ENCODE measurements at regions not wholly inside any gene's neighbourhood (a gene's known extent, or its start where the extent isn't known, plus 50 kb on each side); places are given as distances from the start of the nearest gene placed in this dataset.

DNA sequence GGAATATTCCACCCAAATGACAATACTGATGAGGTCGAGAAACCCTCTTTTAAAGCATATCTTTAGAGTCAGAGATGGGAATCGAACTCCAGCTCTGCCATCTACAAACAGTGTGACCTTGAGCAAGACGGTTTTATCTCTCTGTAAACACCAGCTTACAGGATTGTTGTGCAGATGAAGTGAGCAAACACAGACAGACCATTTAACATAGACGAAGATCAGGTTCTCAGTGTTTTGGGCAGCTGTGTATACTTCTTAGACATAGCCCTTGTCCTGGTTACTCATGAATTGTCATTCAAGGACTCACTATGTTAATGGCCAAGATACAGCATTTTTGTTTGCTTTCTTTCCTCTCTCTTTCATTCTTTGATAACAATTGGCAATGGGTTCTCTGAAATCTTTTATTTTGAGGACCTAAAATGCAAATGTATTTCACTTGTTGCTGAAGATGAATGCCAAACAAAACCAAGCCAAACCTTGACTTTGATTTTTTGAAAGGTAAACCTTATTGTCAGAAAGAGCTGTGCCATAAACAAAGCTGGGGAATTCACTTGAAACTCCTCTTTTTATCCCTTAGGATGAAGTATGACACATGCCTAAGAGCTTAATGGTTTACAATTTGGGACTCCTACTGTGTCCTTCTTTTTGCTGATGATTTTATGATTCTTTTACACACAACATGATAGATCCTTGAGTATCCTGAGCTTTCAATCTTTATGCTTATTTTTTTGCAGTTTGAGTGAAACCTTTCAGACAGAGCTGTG is 250.0 kb upstream of the PDZRN3 start:
- POLR2A ChIA-PET: interaction anchor here (0.7 kb wide), 1 partner anchor 342 kb away, joined by 3 read pairs; no protein-coding TSS in a partner anchor
- Histone ChIP-seq H3K4me2 (ENCODE audit: control insufficient read depth, insufficient read depth) (no peak overlapping the region), H3K79me2 (ENCODE audit: control insufficient read depth, insufficient read depth, low read length) (no peaks in the 10 kb centered on the region), H4K20me1 (ENCODE audit: control insufficient read depth, insufficient read depth) (no peaks in the 10 kb centered on the region), H3K4me1 (ENCODE audit: control insufficient read depth, insufficient read depth, low read length) (no peaks in the 10 kb centered on the region), H3K9me3 (replicated peaks; ENCODE audit: control insufficient read depth, insufficient read depth, low read length) (no peaks in the 10 kb centered on the region), H2AFZ (ENCODE audit: control insufficient read depth, low read depth, low read length) (no peak overlapping the region), H3K9ac (ENCODE audit: control insufficient read depth, insufficient read depth, low read length) (no peak overlapping the region), H3K27ac (ENCODE audit: control insufficient read depth, insufficient read depth) (no peak overlapping the region), H3K27me3 (replicated peaks in 1 of 2; ENCODE audit: control insufficient read depth in 2 of 2, insufficient read depth in 2 of 2, low read length in 1 of 2) (no peaks in the 10 kb centered on the region), H3K4me3 (no peak overlapping the region), H3K36me3 (ENCODE audit: control insufficient read depth in 2 of 2, insufficient read depth in 2 of 2, low read length in 1 of 2) (no peaks in the 10 kb centered on the region)
- SMC1A ChIA-PET (ENCODE audit: uncharacterized antibody, unreplicated experiment): no interaction called here
- ATAC-seq (no peak), DNase-seq (ENCODE audit: low read depth, low spot score) (no peak), FAIRE-seq (no peak)
- 0% methylated on average over 4 of the region's 4 CpGs for WGBS (ENCODE audit: insufficient coverage, insufficient replicate concordance, low lambda C conversion rate, missing lambda C conversion rate)
- no TSS peak for BruUV-seq (replicated peaks)
- in situ Hi-C loops (cut with MboI) (no loop called here), intact Hi-C loops (cut with micrococcal nuclease; ENCODE audit: unreplicated experiment) (no loop called here)
- TF ChIP-seq, protein P1, sequence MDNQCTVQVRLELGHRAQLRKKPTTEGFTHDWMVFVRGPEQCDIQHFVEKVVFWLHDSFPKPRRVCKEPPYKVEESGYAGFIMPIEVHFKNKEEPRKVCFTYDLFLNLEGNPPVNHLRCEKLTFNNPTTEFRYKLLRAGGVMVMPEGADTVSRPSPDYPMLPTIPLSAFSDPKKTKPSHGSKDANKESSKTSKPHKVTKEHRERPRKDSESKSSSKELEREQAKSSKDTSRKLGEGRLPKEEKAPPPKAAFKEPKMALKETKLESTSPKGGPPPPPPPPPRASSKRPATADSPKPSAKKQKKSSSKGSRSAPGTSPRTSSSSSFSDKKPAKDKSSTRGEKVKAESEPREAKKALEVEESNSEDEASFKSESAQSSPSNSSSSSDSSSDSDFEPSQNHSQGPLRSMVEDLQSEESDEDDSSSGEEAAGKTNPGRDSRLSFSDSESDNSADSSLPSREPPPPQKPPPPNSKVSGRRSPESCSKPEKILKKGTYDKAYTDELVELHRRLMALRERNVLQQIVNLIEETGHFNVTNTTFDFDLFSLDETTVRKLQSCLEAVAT (IDR thresholded peaks at IDR 0.05): no peak
- TF ChIP-seq FOS (IDR thresholded peaks at IDR 0.05; ENCODE audit: borderline replicate concordance, extremely low read depth, insufficient read length): no peak
- TF ChIP-seq SIN3A (IDR thresholded peaks at IDR 0.05; ENCODE audit: low read depth, low read length): no peak
- TF ChIP-seq, protein P2, sequence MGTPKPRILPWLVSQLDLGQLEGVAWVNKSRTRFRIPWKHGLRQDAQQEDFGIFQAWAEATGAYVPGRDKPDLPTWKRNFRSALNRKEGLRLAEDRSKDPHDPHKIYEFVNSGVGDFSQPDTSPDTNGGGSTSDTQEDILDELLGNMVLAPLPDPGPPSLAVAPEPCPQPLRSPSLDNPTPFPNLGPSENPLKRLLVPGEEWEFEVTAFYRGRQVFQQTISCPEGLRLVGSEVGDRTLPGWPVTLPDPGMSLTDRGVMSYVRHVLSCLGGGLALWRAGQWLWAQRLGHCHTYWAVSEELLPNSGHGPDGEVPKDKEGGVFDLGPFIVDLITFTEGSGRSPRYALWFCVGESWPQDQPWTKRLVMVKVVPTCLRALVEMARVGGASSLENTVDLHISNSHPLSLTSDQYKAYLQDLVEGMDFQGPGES (IDR thresholded peaks at IDR 0.05): no peak
- TF ChIP-seq, protein P3, sequence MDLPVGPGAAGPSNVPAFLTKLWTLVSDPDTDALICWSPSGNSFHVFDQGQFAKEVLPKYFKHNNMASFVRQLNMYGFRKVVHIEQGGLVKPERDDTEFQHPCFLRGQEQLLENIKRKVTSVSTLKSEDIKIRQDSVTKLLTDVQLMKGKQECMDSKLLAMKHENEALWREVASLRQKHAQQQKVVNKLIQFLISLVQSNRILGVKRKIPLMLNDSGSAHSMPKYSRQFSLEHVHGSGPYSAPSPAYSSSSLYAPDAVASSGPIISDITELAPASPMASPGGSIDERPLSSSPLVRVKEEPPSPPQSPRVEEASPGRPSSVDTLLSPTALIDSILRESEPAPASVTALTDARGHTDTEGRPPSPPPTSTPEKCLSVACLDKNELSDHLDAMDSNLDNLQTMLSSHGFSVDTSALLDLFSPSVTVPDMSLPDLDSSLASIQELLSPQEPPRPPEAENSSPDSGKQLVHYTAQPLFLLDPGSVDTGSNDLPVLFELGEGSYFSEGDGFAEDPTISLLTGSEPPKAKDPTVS (IDR thresholded peaks at IDR 0.05; ENCODE audit: low read depth, low read length): no peak
- TF ChIP-seq, protein P4, sequence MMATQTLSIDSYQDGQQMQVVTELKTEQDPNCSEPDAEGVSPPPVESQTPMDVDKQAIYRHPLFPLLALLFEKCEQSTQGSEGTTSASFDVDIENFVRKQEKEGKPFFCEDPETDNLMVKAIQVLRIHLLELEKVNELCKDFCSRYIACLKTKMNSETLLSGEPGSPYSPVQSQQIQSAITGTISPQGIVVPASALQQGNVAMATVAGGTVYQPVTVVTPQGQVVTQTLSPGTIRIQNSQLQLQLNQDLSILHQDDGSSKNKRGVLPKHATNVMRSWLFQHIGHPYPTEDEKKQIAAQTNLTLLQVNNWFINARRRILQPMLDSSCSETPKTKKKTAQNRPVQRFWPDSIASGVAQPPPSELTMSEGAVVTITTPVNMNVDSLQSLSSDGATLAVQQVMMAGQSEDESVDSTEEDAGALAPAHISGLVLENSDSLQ (IDR thresholded peaks at IDR 0.05): no peak
- no peak for TF ChIP-seq MTA3 (IDR thresholded peaks at IDR 0.05; ENCODE audit: borderline replicate concordance, low read length)
- no peak for TF ChIP-seq NKRF (conservative IDR thresholded peaks at IDR 0.05)
- no peak for TF ChIP-seq CHD2 (IDR thresholded peaks at IDR 0.05; ENCODE audit: borderline replicate concordance, low read depth, low read length)
- TF ChIP-seq BHLHE40 (IDR thresholded peaks at IDR 0.05; ENCODE audit: borderline replicate concordance in 1 of 2, low read depth in 2 of 2, low read length in 1 of 2): no peak
- TF ChIP-seq RELB (IDR thresholded peaks at IDR 0.05; ENCODE audit: low read depth): no peak
- no peak for TF ChIP-seq PAX5 (IDR thresholded peaks at IDR 0.05; ENCODE audit: borderline replicate concordance, low read depth, low read length)
- no peak for TF ChIP-seq RFX5 (IDR thresholded peaks at IDR 0.05; ENCODE audit: low read depth, low read length)
- RAD21 ChIA-PET (ENCODE audit: unreplicated experiment): no interaction called here
- CTCF ChIA-PET: no interaction called here

Measured in GM12878 (cell line).